CD14-positive monocyte (primary cell): ENCODE measurements at regions not wholly inside any gene's neighbourhood (a gene's known extent, or its start where the extent isn't known, plus 50 kb on each side); places are given as distances from the start of the nearest gene placed in this dataset.

Source experiments
- DNase-seq, 3 donors: peaks; one replicate each; pipeline ENCODE4 v3.0.0-alpha.2; 2011 to 2022
- H2AFZ ChIP-seq: 2 replicates; pipeline ENCODE4 v1.6.0; 2012; ENCODE audit warnings: mild to moderate bottlenecking, low read depth, low read length, inconsistent platforms; ENCODE audit not compliant: insufficient read depth, poor library complexity, severe bottlenecking
- H3K27ac ChIP-seq, 2 donors: 1 replicate in 1 of 2; 2 replicates in 1 of 2; pipeline ENCODE4 v1.5.1; 2012 to 2013; ENCODE audit warnings: low read length in 2 of 2, control low read depth in 1 of 2, inconsistent platforms in 1 of 2, low read depth in 1 of 2, mild to moderate bottlenecking in 1 of 2
- H3K27me3 ChIP-seq, 2 donors: one replicate each; pipeline versions ENCODE4 v1.6.0 to v1.6.1; 2011 to 2013; ENCODE audit warnings: low read length in 2 of 2; ENCODE audit not compliant: control insufficient read depth in 2 of 2, insufficient read depth in 2 of 2
- H3K36me3 ChIP-seq, 2 donors: replicated peaks in 1 of 2; 1 replicate in 1 of 2; 2 replicates in 1 of 2; pipeline versions ENCODE4 v1.5.1 to v1.6.1; 2012 to 2013; ENCODE audit warnings: low read length in 2 of 2, control low read depth in 1 of 2, inconsistent platforms in 1 of 2, mild to moderate bottlenecking in 1 of 2; ENCODE audit not compliant: insufficient read depth in 2 of 2, control insufficient read depth in 1 of 2
- H3K4me1 ChIP-seq, 2 donors: 1 replicate in 1 of 2; 2 replicates in 1 of 2; pipeline versions ENCODE4 v1.5.1 to v1.6.1; 2012 to 2013; ENCODE audit warnings: low read length in 2 of 2, control low read depth in 1 of 2, inconsistent platforms in 1 of 2, mild to moderate bottlenecking in 1 of 2, moderate library complexity in 1 of 2; ENCODE audit not compliant: insufficient read depth in 2 of 2, control insufficient read depth in 1 of 2
- H3K4me2 ChIP-seq: replicated peaks from 2 replicates; pipeline ENCODE3; 2012; ENCODE audit warnings: low read length, moderate library complexity, mild to moderate bottlenecking; ENCODE audit not compliant: poor library complexity, severe bottlenecking; ENCODE audit errors: extremely low read depth
- H3K4me3 ChIP-seq, 3 experiments: fragments of 200-600 bp in 1 of 3; sonication (generic) in 1 of 3; replicated peaks in 1 of 3; 1 replicate in 2 of 3; 2 replicates in 1 of 3; pipeline ENCODE4 v1.5.1; 2011 to 2013; ENCODE audit warnings: low read length in 3 of 3, mild to moderate bottlenecking in 3 of 3, control low read depth in 2 of 3, low read depth in 2 of 3, inconsistent platforms in 1 of 3, moderate library complexity in 1 of 3
- H3K79me2 ChIP-seq: 2 replicates; pipeline ENCODE4 v1.6.0; 2012; ENCODE audit warnings: mild to moderate bottlenecking, control low read depth, inconsistent platforms, low read length, moderate library complexity; ENCODE audit not compliant: insufficient read depth
- H3K9ac ChIP-seq: 2 replicates; pipeline ENCODE4 v1.6.0; 2017; ENCODE audit warnings: low read length, mild to moderate bottlenecking; ENCODE audit not compliant: insufficient read depth, poor library complexity, severe bottlenecking
- H3K9me3 ChIP-seq, 2 donors: replicated peaks in 1 of 2; 1 replicate in 1 of 2; 2 replicates in 1 of 2; pipeline versions ENCODE4 v1.5.1 to v1.6.1; 2012 to 2013; ENCODE audit warnings: low read length in 2 of 2, control low read depth in 1 of 2; ENCODE audit not compliant: control insufficient read depth in 1 of 2, insufficient read depth in 1 of 2
- H4K20me1 ChIP-seq: 2 replicates; pipeline ENCODE4 v1.6.0; 2012; ENCODE audit warnings: mild to moderate bottlenecking, low read length, control low read depth, moderate library complexity; ENCODE audit not compliant: insufficient read depth
- H3K27ac Mint-ChIP-seq, 7 donors: one replicate each; pipeline ENCODE4 v1.8.0; 2020; ENCODE audit warnings: mild to moderate bottlenecking in 7 of 7, mixed read lengths in 7 of 7, moderate library complexity in 6 of 7, inconsistent platforms in 2 of 7
- H3K27me3 Mint-ChIP-seq, 3 donors: one replicate each; pipeline ENCODE4 v1.8.0; 2021 to 2022; ENCODE audit warnings: low read depth in 3 of 3, mild to moderate bottlenecking in 3 of 3, mixed read lengths in 3 of 3, moderate library complexity in 3 of 3, inconsistent platforms in 1 of 3
- H3K36me3 Mint-ChIP-seq, 2 donors: one replicate each; pipeline ENCODE4 v1.8.0; 2020; ENCODE audit warnings: mixed read lengths in 2 of 2, inconsistent platforms in 1 of 2, mild to moderate bottlenecking in 1 of 2
- H3K4me1 Mint-ChIP-seq: one replicate; pipeline ENCODE4 v1.8.0; 2020; ENCODE audit warnings: mild to moderate bottlenecking, mixed read lengths
- H3K4me3 Mint-ChIP-seq, 2 donors: one replicate each; pipeline ENCODE4 v1.8.0; 2020; ENCODE audit warnings: mild to moderate bottlenecking in 2 of 2, mixed read lengths in 2 of 2, moderate library complexity in 1 of 2
- H3K9me3 Mint-ChIP-seq, 7 donors: one replicate each; pipeline ENCODE4 v1.8.0; 2020 to 2022; ENCODE audit warnings: mixed read lengths in 7 of 7, mild to moderate bottlenecking in 6 of 7, moderate library complexity in 6 of 7, inconsistent platforms in 2 of 7
- WGBS: methylation state at CpG from one replicate; pipeline ENCODE4 v1.1.5; 2013; ENCODE audit warnings: missing lambda C conversion rate; ENCODE audit not compliant: insufficient coverage; 5-methylcytosine and 5-hydroxymethylcytosine counted together
- intact Hi-C, 2 donors: fragments of 100-400 bp; cut with micrococcal nuclease; formaldehyde crosslinking; loops; one replicate each; pipeline versions ENCODE4 v1.15.0 to v1.15.1; 2023
- TF ChIP-seq, protein P1 (sequence below): fragments of 200-600 bp; IDR thresholded peaks from one replicate; pipeline ENCODE4 v1.8.0; 2022; ENCODE audit warnings: antibody characterized with exemption, mild to moderate bottlenecking

DNA sequence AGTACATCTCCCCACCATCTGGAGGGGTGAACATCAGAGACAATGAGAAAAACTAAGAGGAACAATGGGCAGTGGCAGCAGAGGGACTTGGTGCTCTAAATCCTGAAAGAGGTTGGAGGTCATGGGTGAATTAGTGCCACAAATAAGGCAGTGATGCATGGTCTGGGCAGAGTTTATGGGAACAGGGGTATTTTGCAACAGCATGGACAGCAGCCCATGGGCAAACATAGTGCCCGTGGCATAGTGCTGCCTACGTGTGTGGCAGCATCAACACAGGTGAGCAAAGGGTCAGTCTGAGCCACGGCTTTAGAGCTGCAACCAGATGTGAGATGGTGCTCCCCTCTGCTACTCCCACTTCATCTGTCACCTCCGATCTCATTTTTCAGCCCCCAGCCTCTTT lies 459.1 kb upstream of the CITED2 start:
- Mint-ChIP-seq H3K4me1 (peaks cover 2% of the 10 kb centered on the region), H3K9me3 (peaks cover 0 to 11% (median 6%) of the 10 kb centered on the region in 7 donors), H3K4me3 (no peak overlapping the region), H3K36me3 (peaks cover 3% of the 10 kb centered on the region in 2 donors), H3K27me3 (no peaks in the 10 kb centered on the region), H3K27ac (no peak overlapping the region)
- no peak for DNase-seq
- no peaks in the 10 kb centered on the region for H3K79me2 ChIP-seq
- no peaks in the 10 kb centered on the region for H3K9me3 ChIP-seq
- H3K4me3 ChIP-seq = no peak overlapping the region
- no peak overlapping the region for H2AFZ ChIP-seq
- H4K20me1 ChIP-seq = no peaks in the 10 kb centered on the region
- TF ChIP-seq, protein P1, sequence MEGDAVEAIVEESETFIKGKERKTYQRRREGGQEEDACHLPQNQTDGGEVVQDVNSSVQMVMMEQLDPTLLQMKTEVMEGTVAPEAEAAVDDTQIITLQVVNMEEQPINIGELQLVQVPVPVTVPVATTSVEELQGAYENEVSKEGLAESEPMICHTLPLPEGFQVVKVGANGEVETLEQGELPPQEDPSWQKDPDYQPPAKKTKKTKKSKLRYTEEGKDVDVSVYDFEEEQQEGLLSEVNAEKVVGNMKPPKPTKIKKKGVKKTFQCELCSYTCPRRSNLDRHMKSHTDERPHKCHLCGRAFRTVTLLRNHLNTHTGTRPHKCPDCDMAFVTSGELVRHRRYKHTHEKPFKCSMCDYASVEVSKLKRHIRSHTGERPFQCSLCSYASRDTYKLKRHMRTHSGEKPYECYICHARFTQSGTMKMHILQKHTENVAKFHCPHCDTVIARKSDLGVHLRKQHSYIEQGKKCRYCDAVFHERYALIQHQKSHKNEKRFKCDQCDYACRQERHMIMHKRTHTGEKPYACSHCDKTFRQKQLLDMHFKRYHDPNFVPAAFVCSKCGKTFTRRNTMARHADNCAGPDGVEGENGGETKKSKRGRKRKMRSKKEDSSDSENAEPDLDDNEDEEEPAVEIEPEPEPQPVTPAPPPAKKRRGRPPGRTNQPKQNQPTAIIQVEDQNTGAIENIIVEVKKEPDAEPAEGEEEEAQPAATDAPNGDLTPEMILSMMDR = no peak
- H3K4me2 ChIP-seq = no peak overlapping the region
- no peaks in the 10 kb centered on the region for H3K36me3 ChIP-seq
- no peak overlapping the region for H3K9ac ChIP-seq
- no peak overlapping the region for H3K27ac ChIP-seq
- WGBS = 91% methylated on average over 2 of the region's 4 CpGs
- no peaks in the 10 kb centered on the region for H3K27me3 ChIP-seq
- peaks cover under 1% of the 10 kb centered on the region in 2 donors for H3K4me1 ChIP-seq
- intact Hi-C loops = no loop called here

DNA sequence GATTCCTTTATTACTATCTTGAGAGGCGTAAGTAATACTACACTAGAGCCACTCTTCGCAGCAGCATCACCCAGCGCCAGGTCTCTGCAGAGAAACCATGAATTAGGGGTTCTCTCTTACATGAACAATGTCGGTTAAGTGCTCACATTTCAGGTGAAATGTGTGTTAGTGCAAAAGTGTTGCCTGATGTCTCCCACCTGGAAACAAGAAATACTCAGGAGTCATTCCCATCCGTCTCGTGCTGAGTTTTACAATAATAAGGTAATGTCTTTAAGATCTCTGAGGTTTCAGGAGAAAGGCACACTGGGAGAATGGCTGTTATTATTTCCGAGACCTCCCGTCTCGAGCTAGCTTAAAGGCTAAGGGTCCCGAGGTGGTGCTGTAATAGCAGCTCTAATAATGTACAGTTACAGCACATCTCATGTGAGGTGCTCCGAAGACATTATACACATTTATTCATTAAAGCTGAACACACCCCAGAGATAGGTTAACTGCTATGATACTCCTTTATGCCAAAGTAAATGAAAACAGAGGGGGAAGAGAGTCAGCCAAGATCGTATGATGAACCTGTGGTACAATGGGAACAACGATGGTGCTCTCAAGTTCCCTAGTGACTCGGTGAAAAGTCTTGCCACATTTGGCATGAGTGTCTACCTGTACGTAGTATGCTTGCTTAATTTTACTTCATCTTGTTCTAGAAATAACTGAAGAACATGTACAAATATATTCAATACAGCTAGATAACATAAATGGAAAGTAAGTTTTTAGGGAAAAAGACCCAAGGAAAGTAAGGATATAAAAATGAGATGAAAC lies 458.3 kb upstream of the CITED2 start:
- H3K4me3 ChIP-seq = no peak overlapping the region
- peaks cover 0 to 6% (median 5%) of the 10 kb centered on the region in 7 donors for H3K9me3 Mint-ChIP-seq
- no peaks in the 10 kb centered on the region for H3K4me1 ChIP-seq
- H3K79me2 ChIP-seq = no peaks in the 10 kb centered on the region
- no peak overlapping the region for H2AFZ ChIP-seq
- no peak overlapping the region for H3K4me2 ChIP-seq
- no peaks in the 10 kb centered on the region for H3K27me3 Mint-ChIP-seq
- H3K27ac Mint-ChIP-seq = no peak overlapping the region
- H3K36me3 ChIP-seq = no peaks in the 10 kb centered on the region
- H3K4me3 Mint-ChIP-seq = no peak overlapping the region
- H3K27me3 ChIP-seq = no peaks in the 10 kb centered on the region
- no peaks in the 10 kb centered on the region for H3K9me3 ChIP-seq
- 100% methylated on average over 2 of the region's 15 CpGs for WGBS
- H3K9ac ChIP-seq = no peak overlapping the region
- H3K36me3 Mint-ChIP-seq = peaks cover 0 to 3% of the 10 kb centered on the region in 2 donors
- TF ChIP-seq, protein P1 = no peak
- intact Hi-C loops = no loop called here
- no peak overlapping the region for H3K27ac ChIP-seq
- DNase-seq = no peak
- H4K20me1 ChIP-seq = no peaks in the 10 kb centered on the region
- H3K4me1 Mint-ChIP-seq = peaks cover 2% of the 10 kb centered on the region
